ENCODE measurements at regions not wholly inside any gene's neighbourhood (a gene's known extent, or its start where the extent isn't known, plus 50 kb on each side); places are given as distances from the start of the nearest gene placed in this dataset.

DNA sequence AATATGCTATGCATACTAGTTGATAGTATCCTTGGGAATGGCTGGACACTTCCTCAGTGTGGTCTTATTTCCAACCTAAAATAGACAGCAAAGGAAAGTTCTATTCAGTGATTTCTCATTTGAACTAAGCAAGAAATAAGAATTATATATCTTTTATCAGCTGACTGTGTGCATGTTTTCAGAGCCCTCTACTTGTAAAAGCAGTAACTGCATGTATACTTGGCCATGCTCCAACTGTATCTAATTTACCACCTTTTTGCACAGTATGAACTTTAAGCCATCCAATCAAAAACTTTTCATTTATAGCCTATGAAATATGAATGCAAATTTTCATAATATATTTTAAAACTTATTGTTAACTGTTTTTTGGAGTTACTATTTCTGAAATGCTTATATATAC lies 136.4 kb upstream of the PCDH9 start:
- peak; percentile 43 for DNase-seq (ENCODE audit: low spot score)

DNA sequence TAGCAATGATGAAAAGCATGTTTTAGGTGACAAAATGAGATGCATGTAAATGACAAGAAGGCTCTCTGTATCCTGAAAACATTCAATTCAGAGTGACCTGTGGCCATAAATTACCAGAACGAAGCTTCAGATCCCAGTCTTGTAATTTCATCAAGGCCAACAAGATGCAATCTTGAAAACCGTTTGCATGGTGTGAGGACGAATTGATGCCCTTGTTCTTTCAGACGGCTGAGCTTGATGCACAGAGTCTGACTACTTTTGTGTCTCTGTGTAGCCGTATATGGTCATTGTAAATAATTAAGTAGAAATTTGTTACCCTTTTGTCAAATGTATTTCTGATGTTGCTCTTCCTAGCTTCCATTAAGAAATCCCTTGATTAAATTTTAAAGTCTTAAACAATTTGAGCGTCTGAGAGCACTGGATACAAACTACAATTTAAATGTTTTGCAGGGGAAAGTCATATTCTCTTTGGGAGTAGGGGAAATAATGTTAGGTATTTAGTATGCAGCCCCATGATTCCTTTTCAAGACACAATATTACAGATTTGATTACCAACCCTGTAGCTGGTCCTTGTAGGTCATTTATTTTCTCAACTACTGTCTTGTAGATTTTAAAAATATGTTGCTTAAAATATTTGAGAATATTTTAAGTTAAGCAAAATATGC lies 125.8 kb upstream of the PCDH9 start:
- no peak for DNase-seq (ENCODE audit: low spot score)

DNA sequence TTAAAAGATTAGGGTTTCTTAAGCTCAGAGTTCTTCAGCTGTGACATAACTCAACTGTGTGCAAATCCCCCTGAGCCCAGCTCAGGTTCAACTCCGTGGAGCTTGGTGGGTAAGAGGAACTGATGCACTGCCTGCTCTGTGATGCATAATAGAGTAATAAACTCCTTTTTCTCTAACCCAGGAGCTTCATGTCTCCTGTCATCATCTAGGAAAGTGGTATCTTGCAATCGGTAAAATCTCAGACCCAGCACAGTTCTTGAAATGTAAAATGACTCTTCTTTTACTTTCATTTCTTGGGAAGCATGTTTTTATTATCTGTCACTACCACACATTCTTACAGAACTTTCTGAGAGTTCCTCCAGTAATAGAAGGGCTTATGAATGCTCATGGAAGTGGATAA lies 123.8 kb upstream of the PCDH9 start:
- DNase-seq (ENCODE audit: low spot score) = no peak

DNA sequence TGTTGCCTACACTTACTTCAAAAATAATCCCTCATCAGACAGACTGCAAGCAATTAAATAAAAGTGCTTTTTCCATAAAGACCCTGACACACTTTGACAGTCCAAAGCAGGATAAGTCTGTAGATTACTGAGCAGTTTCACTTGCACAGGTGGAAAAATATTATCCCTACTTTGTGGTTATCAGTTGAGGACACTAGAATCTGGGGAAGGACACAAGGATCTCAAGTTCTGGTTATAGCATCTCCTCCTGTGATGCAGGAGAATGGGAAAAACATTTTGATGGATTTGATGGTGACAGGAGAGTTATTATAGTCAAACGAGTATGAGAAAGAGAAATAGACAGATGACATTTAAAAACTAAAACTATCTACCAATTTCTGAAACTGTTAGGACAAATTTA lies 122.9 kb upstream of the PCDH9 start:
- no peak for DNase-seq (ENCODE audit: low spot score)

DNA sequence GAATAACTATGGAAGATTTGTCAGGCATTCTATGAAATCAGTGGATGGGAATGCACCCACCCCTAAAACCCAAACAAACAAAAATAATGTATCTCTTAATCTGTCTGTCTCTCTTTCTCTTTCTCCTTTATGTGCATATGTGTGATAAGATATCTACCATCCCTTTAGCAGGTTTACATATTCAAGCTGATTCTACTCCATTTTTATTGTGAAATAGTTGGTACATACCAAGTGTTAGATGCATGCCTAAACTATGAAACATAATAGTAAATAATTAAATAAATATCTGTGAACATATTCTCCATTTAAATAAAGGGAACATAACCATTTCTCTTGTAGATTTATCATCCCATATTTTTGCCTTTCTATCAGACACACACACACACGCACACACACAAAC lies 121.8 kb upstream of the PCDH9 start:
- DNase-seq (ENCODE audit: low spot score) = no peak

DNA sequence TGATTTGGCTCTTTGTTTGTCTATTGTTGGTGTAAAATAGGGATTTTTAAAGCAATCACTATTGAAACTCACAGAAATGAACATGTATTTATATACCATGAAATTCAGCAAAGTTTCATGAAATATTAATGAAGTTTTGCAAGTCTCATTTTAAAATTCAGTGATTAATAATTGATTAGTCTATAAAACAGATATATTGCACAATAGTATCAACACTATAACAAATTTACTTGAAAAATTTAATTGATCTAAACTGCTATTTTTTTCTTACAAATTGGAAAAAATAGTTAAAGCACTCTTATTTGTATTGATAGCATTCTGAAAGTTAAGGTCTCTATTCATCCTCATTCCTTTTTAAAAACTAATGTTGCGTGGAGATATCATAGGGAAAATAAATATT lies 121.0 kb upstream of the PCDH9 start:
- DNase-seq (ENCODE audit: low spot score) = no peak

DNA sequence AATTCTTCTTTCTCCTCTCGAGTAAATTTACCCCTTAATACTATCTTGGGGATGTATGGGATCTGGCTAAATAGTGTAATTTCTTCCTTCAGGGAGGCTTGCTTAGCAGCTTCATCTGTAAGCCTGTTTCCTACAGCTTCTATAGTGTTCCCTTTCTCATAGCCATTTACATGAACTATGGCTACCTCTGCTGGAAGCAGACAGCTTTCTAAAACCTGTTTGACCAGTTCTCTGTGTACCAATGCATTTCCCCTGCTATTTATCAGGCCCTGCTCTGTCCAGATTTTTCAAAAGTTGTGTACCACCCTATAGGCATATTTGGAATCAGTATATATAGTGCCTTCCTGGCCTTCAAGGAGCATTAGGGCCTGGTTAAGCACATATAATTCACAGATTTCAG lies 113.6 kb upstream of the PCDH9 start:
- DNase-seq (ENCODE audit: low spot score) = no peak

DNA sequence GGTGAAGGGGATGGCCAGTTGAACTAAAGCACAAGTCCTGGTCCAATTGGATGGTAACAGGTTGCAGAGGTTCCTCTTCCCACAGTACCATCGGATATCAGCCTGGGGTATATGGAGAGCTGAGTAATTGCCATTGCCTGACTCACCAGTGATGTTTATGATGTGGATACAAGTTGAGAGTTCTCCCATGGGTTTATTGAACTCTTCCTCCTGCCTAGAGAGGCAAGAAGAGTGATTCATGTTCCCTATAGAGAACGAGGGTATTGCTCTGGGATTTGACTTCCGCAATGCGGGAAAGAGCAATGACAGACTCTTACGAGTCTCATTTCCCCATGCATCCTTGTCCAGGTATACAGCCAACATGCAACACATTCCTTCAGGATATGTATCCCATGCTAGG lies 111.3 kb upstream of the PCDH9 start:
- no peak for DNase-seq (ENCODE audit: low spot score)

DNA sequence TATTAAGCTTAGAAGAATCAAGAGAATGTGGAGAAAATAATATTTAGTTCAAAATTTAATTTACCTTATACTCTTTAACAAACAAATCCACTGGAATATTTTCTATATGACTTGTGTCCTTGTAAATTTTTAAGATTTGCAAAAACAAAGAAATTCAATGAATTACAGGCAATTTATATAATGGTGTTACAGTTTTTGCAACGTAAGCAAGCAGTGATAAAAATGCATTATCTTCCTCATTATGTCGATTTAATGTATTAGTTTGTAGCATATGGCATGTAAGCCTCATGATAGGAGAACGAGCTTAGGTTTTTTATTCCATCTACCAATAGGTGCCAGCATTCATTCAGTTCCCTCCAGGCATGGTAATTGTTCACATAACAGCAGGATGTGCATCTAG lies 100.0 kb upstream of the PCDH9 start:
- no peak for DNase-seq (ENCODE audit: low spot score)

DNA sequence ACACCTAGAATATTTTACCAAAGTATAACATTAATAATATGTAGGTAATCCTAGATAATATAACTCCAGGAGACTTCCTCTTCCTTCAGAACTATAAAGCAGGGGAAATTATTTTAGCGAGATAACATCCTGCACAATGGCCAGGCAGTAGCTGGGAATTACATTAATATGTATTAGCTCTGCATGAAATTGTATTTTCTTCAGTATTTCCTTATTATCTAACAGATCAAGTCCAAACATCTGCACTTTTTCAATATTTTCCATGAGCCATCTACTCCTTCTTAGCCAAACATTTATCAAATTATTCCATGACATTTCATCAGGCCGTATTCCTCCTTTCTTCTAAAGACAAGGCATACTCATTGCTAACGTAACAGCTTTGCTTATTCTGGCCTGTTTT lies 98.8 kb upstream of the PCDH9 start:
- no peak for DNase-seq (ENCODE audit: low spot score)

DNA sequence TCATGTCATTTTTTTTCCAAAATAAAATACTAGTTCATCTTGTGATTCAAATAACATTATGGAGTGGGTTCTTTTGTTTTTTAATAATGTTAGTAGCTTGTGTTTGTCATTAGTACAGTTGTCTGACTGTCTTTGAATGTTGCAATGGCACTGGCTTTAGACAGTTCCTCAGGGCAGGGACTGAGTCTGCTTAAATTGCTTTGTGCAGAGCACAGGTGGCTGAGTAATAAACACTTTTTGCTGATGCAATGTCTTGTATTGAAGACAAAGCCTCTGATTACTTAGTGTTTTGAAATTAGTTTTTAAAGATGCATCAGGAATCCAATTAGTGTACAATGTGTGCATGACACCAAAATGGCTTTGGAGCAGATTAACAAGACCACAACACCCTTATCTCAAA lies 88.7 kb upstream of the PCDH9 start:
- DNase-seq (ENCODE audit: low spot score) = no peak

DNA sequence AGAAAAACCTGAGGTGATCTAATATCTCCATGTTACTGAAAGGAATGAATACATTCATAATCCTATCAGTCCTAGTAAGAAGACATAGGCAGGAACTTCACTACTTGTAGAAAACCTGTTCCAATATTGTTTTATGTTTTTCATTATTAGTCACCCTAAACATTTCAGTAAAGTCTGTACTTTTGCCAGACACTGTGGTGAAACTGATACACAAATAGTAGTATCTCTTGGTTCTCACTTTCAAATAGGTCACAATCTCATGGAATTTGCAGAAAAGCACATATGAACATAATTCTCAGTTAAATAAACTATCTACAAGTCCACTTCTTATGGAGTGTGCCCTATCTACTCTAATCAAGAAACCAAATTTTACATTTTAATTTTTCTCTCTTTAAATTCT lies 88.3 kb upstream of the PCDH9 start:
- DNase-seq (ENCODE audit: low spot score) = no peak

DNA sequence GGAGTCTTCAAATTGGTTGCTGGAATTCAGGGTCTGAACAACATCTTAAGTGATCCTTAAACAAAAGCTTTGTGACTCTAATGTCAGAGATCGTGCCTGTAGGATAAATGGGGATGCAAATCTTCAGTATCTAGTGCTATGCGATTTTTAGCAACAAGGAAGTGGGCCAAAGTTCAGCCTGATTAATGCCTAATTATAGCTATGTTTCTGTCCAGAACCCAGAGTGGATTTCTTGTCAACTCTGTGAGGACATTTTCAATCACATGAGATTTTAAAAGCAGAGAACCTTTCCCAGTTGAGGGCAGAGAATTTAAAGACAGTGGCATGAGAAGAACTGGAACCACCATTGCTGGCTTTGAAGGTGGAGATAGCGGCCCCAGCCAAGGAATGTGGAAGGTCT lies 84.3 kb upstream of the PCDH9 start:
- no peak for DNase-seq (ENCODE audit: low spot score)

DNA sequence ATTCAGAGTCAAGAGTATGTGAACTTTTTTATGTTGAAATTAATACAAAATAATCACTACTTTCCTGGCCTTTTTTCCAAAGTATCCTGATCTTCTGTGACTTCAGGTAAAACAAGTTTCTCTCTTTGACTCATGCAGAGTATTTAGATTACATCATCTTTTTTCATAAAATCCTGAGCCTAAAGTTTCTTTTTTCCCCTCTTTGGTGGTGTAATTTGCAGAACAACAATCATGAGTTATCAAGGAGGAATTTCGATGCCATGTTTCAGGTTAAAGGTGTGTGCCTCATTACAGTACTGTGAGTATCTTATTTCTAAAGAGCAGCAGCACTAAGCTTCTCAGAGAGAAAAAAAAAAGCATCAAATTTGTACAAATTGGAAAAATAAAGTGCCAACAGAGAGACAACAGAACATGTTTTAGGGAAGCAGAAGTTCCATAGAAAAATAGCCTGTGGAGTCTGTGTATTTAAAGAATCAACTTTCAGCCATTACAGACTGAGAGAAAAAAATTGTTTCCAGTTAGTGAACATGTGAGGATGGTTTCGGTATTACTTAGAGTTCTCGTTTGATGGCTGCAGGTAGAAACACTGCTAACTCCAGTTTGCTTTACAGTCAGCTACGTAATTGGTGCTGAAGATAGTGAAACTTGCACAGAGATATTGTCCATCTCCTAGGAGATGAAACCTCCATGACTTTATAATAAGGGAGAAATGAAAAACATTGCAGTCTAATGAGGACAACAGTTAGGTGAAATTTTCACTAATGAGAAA lies 78.1 kb upstream of the PCDH9 start:
- DNase-seq (ENCODE audit: low spot score) = no peak

DNA sequence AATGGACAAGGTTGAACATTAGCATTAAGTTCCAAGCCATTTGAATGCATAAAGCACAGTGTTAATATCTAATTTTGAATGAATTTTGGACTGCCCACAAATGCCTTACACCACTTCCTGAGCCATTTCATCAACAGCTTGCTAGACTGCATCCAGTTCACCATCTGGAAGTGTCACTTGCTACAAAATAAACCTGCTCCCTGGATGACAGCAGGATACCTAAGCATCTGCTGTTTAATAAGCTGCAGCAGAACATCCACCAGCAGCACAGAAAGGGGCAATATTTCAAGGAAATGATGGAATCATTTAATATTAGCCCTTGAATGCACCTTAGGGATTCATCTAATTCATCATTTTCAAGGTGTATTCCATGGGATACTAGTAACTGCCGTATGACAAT lies 76.6 kb upstream of the PCDH9 start:
- no peak for DNase-seq (ENCODE audit: low spot score)

DNA sequence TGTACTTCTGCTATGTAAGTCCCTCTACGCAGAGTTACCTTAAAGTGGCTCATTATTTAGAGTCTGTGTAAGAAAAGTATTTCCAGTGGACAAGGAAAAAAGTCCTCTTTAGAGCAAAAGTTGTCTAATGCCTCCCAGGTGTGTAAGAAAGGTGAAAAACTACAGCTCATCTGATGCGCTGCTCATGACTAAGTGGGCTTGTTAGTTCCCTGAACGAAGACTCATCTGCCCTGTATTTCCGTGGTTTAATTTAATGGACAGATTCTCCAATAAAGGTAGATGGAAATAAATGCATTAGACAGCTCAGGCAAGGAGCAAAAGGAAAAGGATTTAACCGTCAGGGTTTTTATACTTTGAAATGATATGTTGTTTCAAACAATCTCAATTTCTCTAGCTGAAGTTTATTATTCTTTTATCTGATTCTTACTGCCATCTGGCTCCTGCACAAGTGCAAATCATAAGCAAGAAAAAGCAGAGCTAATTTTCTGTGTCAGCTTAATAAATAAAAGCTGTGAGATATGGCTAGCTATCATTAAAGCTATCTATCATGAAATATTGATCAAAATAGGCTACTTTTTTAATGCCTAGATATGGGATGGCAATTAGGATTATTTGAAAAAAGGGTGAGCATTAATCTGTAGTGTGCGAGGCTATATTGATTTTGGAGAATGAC lies 73.7 kb upstream of the PCDH9 start:
- DNase-seq (ENCODE audit: low spot score) = no peak

DNA sequence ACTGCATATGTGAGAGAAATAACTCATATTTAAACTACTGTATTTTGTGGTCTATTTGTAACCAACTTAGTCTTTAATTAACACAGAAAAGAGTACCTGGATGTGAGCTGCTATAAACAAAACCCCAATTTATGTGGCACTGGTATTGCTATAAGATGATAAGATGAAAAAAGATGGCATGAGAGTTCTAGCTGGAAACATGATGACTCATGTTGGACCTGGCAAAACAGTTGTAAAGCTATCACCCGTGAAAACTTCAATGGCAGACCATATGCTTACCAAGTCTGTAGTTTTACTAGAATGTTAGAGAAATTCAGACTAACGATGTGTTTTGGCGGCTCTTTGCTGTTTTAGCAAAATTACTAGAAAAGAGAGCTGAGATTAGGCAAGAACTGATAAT lies 69.6 kb upstream of the PCDH9 start:
- no peak for DNase-seq (ENCODE audit: low spot score)

DNA sequence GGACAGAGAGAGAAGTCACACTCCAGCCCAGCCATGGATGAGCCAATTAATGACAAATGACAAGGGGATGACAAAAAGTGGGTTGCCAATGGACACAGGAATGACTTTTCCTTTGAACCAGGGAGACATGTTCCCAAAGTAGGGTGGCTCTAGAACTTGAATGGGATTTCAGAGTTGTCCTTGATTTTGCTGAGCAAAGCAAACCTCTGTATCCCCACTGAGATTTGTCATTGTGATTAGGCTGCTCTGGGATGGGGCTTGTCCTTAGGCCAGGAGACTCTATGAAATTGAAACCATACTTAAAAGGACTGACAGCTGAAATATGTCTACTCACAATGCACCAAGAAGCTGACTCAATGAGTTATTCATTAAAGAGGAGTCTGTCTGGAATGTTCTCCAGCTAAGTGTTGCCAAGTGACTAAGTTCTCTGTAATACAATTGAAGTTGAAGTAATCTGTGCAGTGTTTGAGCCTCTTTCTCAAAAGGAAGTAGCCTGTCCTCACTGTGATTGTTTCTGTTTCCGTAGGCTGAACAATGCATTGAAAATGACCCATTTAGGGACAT lies 69.0 kb upstream of the PCDH9 start:
- DNase-seq (ENCODE audit: low spot score) = peak; percentile 86

DNA sequence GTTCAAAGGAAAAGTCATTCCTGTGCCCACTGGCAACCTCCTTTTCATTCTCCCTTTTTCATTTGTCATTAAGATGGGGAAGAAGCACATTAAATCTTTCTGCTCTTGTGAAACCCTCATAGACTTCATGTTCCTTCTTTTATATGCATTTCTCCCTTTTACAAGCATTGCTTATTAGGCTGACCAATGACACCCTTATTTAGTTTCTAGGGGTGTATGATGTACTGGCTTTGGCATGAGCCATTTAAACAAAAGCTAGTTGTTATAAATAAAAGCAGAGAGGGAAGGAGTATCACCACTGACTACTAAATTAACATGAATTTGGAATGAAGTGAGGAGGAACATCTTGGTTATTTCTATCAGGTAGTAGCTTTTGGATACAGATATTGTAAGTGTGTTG lies 68.2 kb upstream of the PCDH9 start:
- no peak for DNase-seq (ENCODE audit: low spot score)

DNA sequence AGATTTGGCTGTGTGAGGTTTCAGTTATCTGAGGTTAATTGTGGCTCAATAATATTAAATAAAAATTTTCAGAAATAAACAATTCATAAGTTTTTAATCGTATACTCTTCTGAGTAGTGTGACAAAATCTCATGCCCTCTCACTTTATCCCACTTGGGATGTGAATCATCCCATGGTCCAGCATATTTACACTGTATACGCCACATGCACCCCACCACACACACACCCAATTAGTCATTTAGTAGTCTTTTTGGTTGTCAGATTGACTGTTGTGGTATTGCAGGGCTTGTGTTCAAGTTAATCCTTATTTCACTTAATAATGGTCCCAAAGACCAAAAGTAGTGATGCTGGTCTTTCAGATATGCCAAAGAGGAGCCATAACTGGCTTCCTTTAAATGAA lies 66.4 kb upstream of the PCDH9 start:
- no peak for DNase-seq (ENCODE audit: low spot score)

DNA sequence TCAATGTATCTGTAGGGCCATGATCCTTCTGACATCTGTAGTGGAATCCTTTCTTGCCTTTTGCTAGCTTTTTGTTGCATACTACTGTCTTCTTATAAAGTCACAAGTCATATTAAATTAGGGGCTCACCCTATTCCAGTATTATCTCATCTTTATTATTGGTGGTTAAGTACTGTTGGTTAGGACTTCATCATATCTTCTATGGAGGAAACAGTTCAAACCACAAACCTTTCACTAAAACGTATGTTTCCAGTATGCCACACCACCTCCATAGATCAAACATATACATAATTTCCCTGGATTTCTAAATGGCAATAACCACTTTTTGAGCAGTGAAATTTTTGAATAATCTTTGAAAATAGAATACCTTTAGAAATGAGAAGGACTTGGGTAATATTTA lies 62.8 kb upstream of the PCDH9 start:
- no peak for DNase-seq (ENCODE audit: low spot score)

DNA sequence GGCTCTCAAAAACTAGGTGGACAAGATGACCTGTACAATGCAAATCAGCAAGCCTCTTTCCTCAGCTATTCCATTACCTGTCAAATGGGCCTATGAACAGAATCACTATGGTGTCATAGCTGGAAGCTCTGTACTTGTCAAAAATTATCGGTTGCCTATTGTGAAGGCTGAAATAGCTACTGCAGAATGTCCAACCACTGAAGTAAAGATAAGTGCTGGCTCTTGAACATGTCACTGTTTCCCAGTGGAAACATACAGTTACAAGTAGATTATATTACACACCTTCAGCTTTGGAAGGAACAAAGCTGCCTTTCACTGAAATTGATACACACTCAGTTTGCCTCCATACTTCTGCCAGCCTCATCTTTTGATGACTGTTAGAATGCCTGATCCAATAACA lies 55.5 kb upstream of the PCDH9 start:
- no peak for DNase-seq (ENCODE audit: low spot score)

DNA sequence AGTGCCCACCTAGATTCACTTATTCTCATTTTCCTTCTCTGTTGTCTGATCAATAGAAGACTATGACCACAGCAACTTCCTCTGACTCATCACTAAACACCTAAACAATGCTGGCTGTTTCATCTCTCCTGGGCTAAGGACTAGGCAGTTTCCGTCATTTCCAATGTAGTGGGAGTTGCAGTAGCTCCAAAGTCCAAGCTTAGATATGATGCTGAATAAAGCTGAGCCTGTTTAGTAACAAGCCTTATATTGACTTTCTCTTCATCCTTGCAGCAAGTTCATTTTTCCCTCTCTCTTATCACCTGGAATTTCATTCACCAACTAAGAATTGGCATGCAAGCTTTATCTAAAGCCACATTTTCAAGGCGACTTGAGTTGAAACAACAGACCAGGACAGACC lies 53.5 kb upstream of the PCDH9 start:
- DNase-seq (ENCODE audit: low spot score) = no peak
